K562 (cell line): ENCODE measurements at regions not wholly inside any gene's neighbourhood (a gene's known extent, or its start where the extent isn't known, plus 50 kb on each side); places are given as distances from the start of the nearest gene placed in this dataset.

Experiments
- ATAC-seq: fragments of 200-7000 bp; cut with Tn5 transposase; 3 replicates; pipeline ENCODE4 v1.9.1; 2020; ENCODE audit warnings: moderate library complexity
- BruUV-seq: library from RNA; stranded (reverse); fragments of 400-500 nt; replicated peaks from 2 replicates; lab custom pipeline; 2021; lab: Mats Ljungman, UMichigan
- CTCF ChIA-PET: fragments of 300-600 bp; formaldehyde crosslinking; extraction: SDS; loops from one replicate; lab custom pipeline; 2021; ENCODE audit warnings: low intra/inter-chr PET ratio; lab: Yijun Ruan, JAX
- POLR2A ChIA-PET: fragments of 300-600, 350-650 bp; sonication (Branson Sonifier 250); formaldehyde crosslinking; extraction: SDS; loops from one replicate; lab custom pipeline; 2021; ENCODE audit warnings: antibody characterized with exemption, inconsistent platforms; lab: Yijun Ruan, JAX
- DNase-seq, 4 experiments: peaks; one replicate each; pipeline versions ENCODE4 v3.0.0 to v3.0.0-alpha.2; 2011 to 2018; ENCODE audit warnings: low spot score in 3 of 4, mixed read lengths in 3 of 4; ENCODE audit errors: extremely low read depth in 1 of 4
- FAIRE-seq: peaks from 2 replicates; lab custom pipeline; 2011; peaks lifted over from hg19 to GRCh38; lab: Jason Lieb, UNC
- H2AFZ ChIP-seq: 2 replicates; pipeline ENCODE4 v1.6.0; 2011; ENCODE audit warnings: low read depth, low read length, control low read depth, inconsistent platforms
- H3K27ac ChIP-seq: fragments of 200-600 bp; 3 replicates; pipeline ENCODE4 v1.8.0; 2011; ENCODE audit warnings: low read depth, mild to moderate bottlenecking, control low read depth, inconsistent platforms, low read length, moderate library complexity, mixed read lengths; ENCODE audit errors: extremely low read depth
- H3K27me3 ChIP-seq, 2 experiments: fragments of 300-600 bp in 1 of 2; 2 replicates in 1 of 2; 3 replicates in 1 of 2; pipeline versions ENCODE4 v1.6.0 to v1.8.0; 2011; ENCODE audit warnings: inconsistent platforms in 2 of 2, low read length in 2 of 2, mild to moderate bottlenecking in 1 of 2, mixed read lengths in 1 of 2, moderate library complexity in 1 of 2; ENCODE audit not compliant: control insufficient read depth in 2 of 2, insufficient read depth in 2 of 2
- H3K36me3 ChIP-seq: fragments of 300-600 bp; 3 replicates; pipeline ENCODE4 v1.8.0; 2011; ENCODE audit warnings: mild to moderate bottlenecking, low read length, inconsistent platforms; ENCODE audit not compliant: control insufficient read depth, insufficient read depth
- H3K4me1 ChIP-seq, 2 experiments: fragments of 200-600 bp in 1 of 2; replicated peaks in 1 of 2; 2 replicates in 1 of 2; 3 replicates in 1 of 2; pipeline versions ENCODE4 v1.5.1 to v1.8.0; 2011; ENCODE audit warnings: inconsistent platforms in 2 of 2, low read length in 2 of 2, mild to moderate bottlenecking in 1 of 2, mixed read lengths in 1 of 2, moderate library complexity in 1 of 2; ENCODE audit not compliant: control insufficient read depth in 2 of 2, insufficient read depth in 2 of 2
- H3K4me2 ChIP-seq: 2 replicates; pipeline ENCODE4 v1.6.1; 2011; ENCODE audit warnings: low read length, control low read depth, inconsistent platforms, mixed read lengths; ENCODE audit not compliant: insufficient read depth
- H3K4me3 ChIP-seq: fragments of 200-600 bp; sonication (generic), shearing (Covaris generic); 2 replicates; pipeline ENCODE4 v1.5.1; 2016; ENCODE audit warnings: control low read depth, inconsistent platforms
- H3K79me2 ChIP-seq: fragments of 200-600 bp; 3 replicates; pipeline ENCODE4 v1.8.0; 2011; ENCODE audit warnings: low read length, inconsistent platforms; ENCODE audit not compliant: control insufficient read depth, insufficient read depth
- H3K9ac ChIP-seq, 2 experiments: 2 replicates each; pipeline versions ENCODE4 v1.6.0 to v1.6.1; 2011; ENCODE audit warnings: low read depth in 2 of 2, low read length in 2 of 2, control low read depth in 1 of 2, inconsistent platforms in 1 of 2, mild to moderate bottlenecking in 1 of 2, mixed read lengths in 1 of 2; ENCODE audit not compliant: insufficient read depth in 1 of 2
- H3K9me1 ChIP-seq: one replicate; pipeline ENCODE4 v1.6.0; 2011; ENCODE audit warnings: inconsistent platforms, mild to moderate bottlenecking, low read length, moderate library complexity; ENCODE audit not compliant: control insufficient read depth, insufficient read depth
- H3K9me3 ChIP-seq: replicated peaks from 2 replicates; pipeline ENCODE4 v1.5.1; 2011; ENCODE audit warnings: low read depth, low read length, inconsistent platforms; ENCODE audit not compliant: control insufficient read depth, insufficient read depth
- H4K20me1 ChIP-seq: replicated peaks from 2 replicates; pipeline ENCODE4 v1.6.1; 2011; ENCODE audit warnings: low read length, inconsistent platforms, mixed read lengths; ENCODE audit not compliant: control insufficient read depth, insufficient read depth
- CAMTA2 ChIP-seq: fragments of 250-450 bp; sonication (Bioruptor Pico); conservative IDR thresholded peaks from 2 replicates; pipeline ENCODE4 v1.5.1; 2022
- FOXA3 ChIP-seq, 2 experiments: fragments of 450-650 bp in 1 of 2; sonication (generic) in 1 of 2; formaldehyde crosslinking; IDR thresholded peaks in 1 of 2; conservative IDR thresholded peaks in 1 of 2; 2 replicates each; pipeline versions ENCODE4 v1.4.0 to v1.8.0; 2020 to 2022; ENCODE audit warnings: mild to moderate bottlenecking in 2 of 2, missing genetic modification reagents in 1 of 2
- KLF1 ChIP-seq: fragments of 450-650 bp; IDR thresholded peaks from 2 replicates; pipeline ENCODE4 v1.6.1; 2016; ENCODE audit warnings: missing genetic modification characterization, missing compliant biosample characterization
- MAFG ChIP-seq: fragments of 450-650 bp; conservative IDR thresholded peaks from 2 replicates; pipeline ENCODE4 v1.6.1; 2016; ENCODE audit warnings: missing genetic modification characterization, missing compliant biosample characterization
- MED1 ChIP-seq: sonication (generic); formaldehyde crosslinking; IDR thresholded peaks from 2 replicates; pipeline ENCODE4 v1.8.1; 2023; ENCODE audit warnings: missing genetic modification reagents, borderline replicate concordance
- NFIX ChIP-seq: fragments of 250-450 bp; sonication (Bioruptor Pico); IDR thresholded peaks from 2 replicates; pipeline ENCODE4 v1.4.0; 2020; ENCODE audit warnings: low read depth, mild to moderate bottlenecking, moderate library complexity
- XRCC4 ChIP-seq: IDR thresholded peaks from one replicate; pipeline ENCODE4 v1.6.1; 2011; ENCODE audit not compliant: insufficient read depth, insufficient read length; ENCODE audit errors: extremely low read depth
- ZFP1 ChIP-seq: fragments of 450-650 bp; formaldehyde crosslinking; IDR thresholded peaks from 2 replicates; pipeline ENCODE4 v1.4.0; 2020; ENCODE audit warnings: mild to moderate bottlenecking, mixed read lengths
- ZNF780A ChIP-seq: fragments of 250-450 bp; sonication (Bioruptor Pico); IDR thresholded peaks from 2 replicates; pipeline ENCODE4 v1.5.0; 2021; ENCODE audit warnings: mild to moderate bottlenecking
- WGBS: fragments of 100-300 bp; shearing (Covaris generic); methylation state at CpG from one replicate; pipeline ENCODE4 v1.1.6; 2016; ENCODE audit warnings: low coverage, mixed read lengths; ENCODE audit not compliant: insufficient coverage; ENCODE audit errors: missing lambda C conversion rate; 5-methylcytosine and 5-hydroxymethylcytosine counted together
- in situ Hi-C: fragments of 300-500 bp; cut with MboI; formaldehyde crosslinking; loops from 4 replicates; pipeline ENCODE4 v1.15.0; 2018; ENCODE audit warnings: inconsistent platforms, mixed read lengths
- intact Hi-C: fragments of 100-400 bp; cut with micrococcal nuclease; formaldehyde crosslinking; loops from 2 replicates; pipeline ENCODE4 v1.14.2; 2022
- TF ChIP-seq, protein P1 (sequence below): sonication (generic); formaldehyde crosslinking; IDR thresholded peaks from 2 replicates; pipeline ENCODE4 v1.8.0; 2023; ENCODE audit warnings: missing genetic modification reagents, mild to moderate bottlenecking, borderline replicate concordance
- TF ChIP-seq, protein P2 (sequence below), 2 experiments: fragments of 450-650 bp; IDR thresholded peaks; 2 replicates each; pipeline ENCODE4 v1.6.1; 2016
- TF ChIP-seq, protein P3 (sequence below): sonication (generic); formaldehyde crosslinking; IDR thresholded peaks from 2 replicates; pipeline ENCODE4 v1.8.0; 2022; ENCODE audit warnings: mild to moderate bottlenecking, missing genetic modification reagents

DNA sequence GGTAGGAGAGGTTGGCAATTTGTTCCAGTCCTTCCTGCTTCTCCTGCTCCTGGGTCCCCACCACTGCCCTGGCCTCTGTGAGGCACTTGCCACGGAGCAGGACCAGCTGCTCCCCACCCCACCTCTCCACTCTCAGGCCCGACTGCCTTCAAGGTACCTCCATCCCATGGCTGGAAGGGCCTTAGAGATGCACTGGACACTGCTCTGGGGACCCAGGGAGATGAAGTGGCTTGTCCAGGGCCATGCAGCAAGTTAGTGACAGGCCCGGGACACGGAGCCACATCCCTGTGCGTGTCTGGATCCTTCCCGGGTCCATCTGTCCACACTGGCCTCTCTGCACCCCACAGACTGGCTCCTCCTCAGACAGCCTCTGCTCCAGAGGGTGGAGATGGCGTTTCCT is 105.3 kb downstream of the CPZ start:
- no peak overlapping the region for H3K4me2 ChIP-seq
- no peaks in the 10 kb centered on the region for H3K36me3 ChIP-seq
- BruUV-seq, result no TSS peak
- H2AFZ ChIP-seq, result no peak overlapping the region
- no peaks in the 10 kb centered on the region for H3K4me1 ChIP-seq
- 0% methylated on average over 7 of the region's 7 CpGs for WGBS
- no peak overlapping the region for H3K27ac ChIP-seq
- TF ChIP-seq, protein P1, sequence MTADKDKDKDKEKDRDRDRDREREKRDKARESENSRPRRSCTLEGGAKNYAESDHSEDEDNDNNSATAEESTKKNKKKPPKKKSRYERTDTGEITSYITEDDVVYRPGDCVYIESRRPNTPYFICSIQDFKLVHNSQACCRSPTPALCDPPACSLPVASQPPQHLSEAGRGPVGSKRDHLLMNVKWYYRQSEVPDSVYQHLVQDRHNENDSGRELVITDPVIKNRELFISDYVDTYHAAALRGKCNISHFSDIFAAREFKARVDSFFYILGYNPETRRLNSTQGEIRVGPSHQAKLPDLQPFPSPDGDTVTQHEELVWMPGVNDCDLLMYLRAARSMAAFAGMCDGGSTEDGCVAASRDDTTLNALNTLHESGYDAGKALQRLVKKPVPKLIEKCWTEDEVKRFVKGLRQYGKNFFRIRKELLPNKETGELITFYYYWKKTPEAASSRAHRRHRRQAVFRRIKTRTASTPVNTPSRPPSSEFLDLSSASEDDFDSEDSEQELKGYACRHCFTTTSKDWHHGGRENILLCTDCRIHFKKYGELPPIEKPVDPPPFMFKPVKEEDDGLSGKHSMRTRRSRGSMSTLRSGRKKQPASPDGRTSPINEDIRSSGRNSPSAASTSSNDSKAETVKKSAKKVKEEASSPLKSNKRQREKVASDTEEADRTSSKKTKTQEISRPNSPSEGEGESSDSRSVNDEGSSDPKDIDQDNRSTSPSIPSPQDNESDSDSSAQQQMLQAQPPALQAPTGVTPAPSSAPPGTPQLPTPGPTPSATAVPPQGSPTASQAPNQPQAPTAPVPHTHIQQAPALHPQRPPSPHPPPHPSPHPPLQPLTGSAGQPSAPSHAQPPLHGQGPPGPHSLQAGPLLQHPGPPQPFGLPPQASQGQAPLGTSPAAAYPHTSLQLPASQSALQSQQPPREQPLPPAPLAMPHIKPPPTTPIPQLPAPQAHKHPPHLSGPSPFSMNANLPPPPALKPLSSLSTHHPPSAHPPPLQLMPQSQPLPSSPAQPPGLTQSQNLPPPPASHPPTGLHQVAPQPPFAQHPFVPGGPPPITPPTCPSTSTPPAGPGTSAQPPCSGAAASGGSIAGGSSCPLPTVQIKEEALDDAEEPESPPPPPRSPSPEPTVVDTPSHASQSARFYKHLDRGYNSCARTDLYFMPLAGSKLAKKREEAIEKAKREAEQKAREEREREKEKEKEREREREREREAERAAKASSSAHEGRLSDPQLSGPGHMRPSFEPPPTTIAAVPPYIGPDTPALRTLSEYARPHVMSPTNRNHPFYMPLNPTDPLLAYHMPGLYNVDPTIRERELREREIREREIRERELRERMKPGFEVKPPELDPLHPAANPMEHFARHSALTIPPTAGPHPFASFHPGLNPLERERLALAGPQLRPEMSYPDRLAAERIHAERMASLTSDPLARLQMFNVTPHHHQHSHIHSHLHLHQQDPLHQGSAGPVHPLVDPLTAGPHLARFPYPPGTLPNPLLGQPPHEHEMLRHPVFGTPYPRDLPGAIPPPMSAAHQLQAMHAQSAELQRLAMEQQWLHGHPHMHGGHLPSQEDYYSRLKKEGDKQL (CRISPR knock-in tag), result no peak
- TF ChIP-seq MED1 (CRISPR knock-in tag) (no peak), CAMTA2 (CRISPR knock-in tag) (no peak), MAFG (tag) (no peak), XRCC4 (no peak), KLF1 (no peak), ZNF780A (no peak), NFIX (no peak), ZFP1 (CRISPR knock-in tag) (no peak), FOXA3 (CRISPR knock-in tag; conservative IDR thresholded peaks at IDR 0.05 in 1 of 2, IDR thresholded peaks at IDR 0.05 in 1 of 2) (no peak)
- TF ChIP-seq, protein P2, sequence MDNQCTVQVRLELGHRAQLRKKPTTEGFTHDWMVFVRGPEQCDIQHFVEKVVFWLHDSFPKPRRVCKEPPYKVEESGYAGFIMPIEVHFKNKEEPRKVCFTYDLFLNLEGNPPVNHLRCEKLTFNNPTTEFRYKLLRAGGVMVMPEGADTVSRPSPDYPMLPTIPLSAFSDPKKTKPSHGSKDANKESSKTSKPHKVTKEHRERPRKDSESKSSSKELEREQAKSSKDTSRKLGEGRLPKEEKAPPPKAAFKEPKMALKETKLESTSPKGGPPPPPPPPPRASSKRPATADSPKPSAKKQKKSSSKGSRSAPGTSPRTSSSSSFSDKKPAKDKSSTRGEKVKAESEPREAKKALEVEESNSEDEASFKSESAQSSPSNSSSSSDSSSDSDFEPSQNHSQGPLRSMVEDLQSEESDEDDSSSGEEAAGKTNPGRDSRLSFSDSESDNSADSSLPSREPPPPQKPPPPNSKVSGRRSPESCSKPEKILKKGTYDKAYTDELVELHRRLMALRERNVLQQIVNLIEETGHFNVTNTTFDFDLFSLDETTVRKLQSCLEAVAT (IDR thresholded peaks at IDR 0.05), result no peak
- TF ChIP-seq, protein P3, sequence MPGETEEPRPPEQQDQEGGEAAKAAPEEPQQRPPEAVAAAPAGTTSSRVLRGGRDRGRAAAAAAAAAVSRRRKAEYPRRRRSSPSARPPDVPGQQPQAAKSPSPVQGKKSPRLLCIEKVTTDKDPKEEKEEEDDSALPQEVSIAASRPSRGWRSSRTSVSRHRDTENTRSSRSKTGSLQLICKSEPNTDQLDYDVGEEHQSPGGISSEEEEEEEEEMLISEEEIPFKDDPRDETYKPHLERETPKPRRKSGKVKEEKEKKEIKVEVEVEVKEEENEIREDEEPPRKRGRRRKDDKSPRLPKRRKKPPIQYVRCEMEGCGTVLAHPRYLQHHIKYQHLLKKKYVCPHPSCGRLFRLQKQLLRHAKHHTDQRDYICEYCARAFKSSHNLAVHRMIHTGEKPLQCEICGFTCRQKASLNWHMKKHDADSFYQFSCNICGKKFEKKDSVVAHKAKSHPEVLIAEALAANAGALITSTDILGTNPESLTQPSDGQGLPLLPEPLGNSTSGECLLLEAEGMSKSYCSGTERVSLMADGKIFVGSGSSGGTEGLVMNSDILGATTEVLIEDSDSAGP (CRISPR knock-in tag), result no peak
- intact Hi-C loops, result no loop called here
- POLR2A ChIA-PET, result no interaction called here
- peaks cover 9 to 69% of the 10 kb centered on the region in 2 experiments; a peak in 3 of 5 replicates for H3K27me3 ChIP-seq
- H3K9me1 ChIP-seq, result no peaks in the 10 kb centered on the region
- ATAC-seq (no peak), FAIRE-seq (no peak), DNase-seq (no peak)
- H3K79me2 ChIP-seq, result no peaks in the 10 kb centered on the region
- no peaks in the 10 kb centered on the region; the same call in 1 of the 2 replicates for H4K20me1 ChIP-seq
- H3K9me3 ChIP-seq, result no peaks in the 10 kb centered on the region
- H3K4me3 ChIP-seq, result no peak overlapping the region
- CTCF ChIA-PET, result no interaction called here
- in situ Hi-C loops, result no loop called here
- H3K9ac ChIP-seq, result no peak overlapping the region
